Left renal cortex interstitium (tissue), 4 donors: ENCODE measurements at regions not wholly inside any gene's neighbourhood (a gene's known extent, or its start where the extent isn't known, plus 50 kb on each side); places are given as distances from the start of the nearest gene placed in this dataset.

Experiments
- DNase-seq, 4 donors: peaks; one replicate each; pipeline ENCODE4 v3.0.0-alpha.2; 2013; ENCODE audit warnings: low read depth in 4 of 4, low spot score in 2 of 4, missing footprints in 1 of 4

DNA sequence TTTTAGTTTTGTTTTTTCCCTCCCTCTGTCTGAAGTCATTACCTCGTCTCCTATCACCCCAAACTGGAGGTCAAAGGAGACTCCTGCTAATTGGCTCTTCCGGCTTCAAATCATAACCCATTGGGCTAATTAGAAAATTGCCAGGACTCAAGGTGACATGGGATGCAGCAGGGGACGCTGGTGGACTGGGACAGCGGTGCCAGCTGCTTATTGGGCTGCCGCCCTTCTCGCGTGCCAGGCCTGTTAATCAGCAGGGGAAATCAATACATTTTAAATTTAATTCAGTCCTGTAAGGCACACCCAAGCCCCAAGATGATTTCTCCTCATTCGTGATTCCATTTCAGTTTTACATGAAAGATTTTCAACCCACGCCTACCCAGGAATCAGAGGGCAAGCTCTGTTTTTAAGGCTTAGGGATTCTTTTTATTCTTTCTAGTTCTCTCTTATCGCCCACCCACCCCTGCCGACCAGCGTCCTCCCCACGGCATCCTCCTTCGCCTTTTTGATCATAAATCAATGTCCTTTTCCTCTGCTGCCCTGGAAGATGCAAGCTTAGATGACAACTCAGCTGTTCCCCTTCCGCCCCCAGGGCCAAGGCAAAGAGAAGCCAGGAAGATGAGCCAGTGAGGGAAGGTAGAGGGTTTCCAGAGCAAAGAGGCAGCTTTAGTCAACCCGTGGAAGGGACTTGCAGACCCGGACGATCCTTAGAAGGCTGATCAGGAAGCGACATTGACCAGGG, 329.6 kb downstream of the UACA start:
- no peak for DNase-seq

DNA sequence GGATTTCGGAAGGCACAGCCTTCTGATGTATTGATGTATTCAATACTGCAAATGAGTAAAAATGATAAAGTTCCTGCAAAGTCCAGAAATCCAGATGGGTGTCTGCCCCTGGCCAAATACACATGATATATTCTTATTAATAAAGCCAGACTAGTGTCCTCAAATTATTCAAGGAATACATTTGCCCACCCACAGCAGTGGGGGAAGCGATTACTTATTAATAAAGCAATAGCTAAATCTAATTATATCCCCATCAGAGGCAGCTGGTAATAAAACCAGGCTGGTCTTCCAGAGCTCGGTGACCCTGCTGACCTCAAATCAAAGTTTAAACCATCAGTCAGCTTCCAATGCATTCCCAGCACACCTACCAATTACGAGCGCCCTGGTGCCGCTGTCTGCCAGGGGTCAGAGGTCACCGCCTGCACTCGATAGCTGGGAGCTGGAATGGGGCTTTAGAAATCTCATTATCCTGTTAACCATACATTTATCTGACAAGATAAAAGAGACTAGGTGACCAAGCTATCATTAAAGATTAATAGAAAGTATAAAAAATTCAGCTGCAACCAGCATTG, 330.3 kb downstream of the UACA start:
- no peak for DNase-seq

DNA sequence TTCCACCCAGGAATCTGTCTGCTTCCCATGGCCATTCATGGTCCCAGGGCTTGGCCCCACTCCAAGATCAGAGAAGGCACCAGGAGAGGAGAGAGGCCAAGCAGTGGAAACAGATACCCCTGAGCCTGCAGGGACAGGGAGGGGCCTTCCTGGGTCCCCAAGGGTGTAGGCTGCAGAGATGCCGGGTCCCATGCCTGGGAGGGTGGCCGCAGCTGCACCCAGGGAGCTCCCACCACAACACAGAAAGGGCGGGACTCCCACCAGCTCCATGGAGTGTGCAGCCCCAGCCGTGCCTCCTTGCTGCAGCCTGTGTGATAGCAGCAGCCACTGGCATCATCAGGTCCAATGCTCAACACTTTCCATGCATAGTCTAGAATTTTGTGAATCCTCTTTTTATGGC, 331.5 kb downstream of the UACA start:
- no peak for DNase-seq

DNA sequence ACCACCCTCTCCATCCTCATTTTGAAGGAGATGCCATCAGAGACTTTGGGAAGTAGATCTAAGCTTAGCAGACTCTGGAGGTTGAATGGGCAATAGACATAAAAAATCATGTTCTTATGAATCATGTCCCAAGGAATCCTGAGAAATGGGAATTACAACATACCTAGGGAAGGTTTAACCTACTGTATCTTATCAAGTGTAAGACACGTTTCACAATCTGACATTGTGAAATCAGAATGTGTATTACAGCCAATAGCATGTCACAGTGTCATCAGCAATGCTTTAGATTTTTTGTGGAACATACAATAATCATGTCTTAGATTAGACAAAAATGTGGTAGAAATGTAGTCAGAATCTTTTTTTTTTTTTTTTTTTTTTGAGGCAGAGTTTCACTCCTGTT, 332.4 kb upstream of the TLE3 start:
- no peak for DNase-seq

DNA sequence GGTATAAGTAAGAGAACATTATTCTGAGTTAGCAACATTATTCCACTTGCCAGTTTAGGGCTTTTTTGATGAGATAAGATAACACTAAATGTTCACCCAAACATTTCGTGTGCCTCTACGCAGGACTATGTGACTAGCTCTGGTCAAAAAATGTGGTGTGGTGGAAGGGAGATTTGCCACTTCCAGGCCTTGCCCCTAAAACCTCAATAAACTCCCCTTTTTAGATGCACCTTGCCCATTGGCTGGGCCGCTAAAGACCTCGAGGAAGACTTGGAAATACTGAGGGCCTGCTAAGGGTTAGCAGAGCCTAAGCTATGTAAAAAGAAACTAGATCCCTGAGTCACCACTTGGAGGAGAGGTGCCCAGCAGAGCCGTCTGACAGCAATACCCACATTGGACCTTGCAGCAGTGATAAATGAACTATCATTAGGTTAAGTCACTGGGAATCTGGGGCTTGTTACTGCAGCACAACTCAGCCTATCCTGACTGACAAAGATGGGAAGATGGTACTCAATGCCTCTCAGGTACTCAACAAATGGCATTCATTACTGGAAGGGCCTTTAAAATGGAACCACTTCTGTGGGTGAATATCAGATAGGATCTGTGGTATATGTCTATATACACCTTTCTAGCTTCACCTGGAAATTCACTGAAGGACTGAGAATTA, 331.5 kb upstream of the TLE3 start:
- no peak for DNase-seq

DNA sequence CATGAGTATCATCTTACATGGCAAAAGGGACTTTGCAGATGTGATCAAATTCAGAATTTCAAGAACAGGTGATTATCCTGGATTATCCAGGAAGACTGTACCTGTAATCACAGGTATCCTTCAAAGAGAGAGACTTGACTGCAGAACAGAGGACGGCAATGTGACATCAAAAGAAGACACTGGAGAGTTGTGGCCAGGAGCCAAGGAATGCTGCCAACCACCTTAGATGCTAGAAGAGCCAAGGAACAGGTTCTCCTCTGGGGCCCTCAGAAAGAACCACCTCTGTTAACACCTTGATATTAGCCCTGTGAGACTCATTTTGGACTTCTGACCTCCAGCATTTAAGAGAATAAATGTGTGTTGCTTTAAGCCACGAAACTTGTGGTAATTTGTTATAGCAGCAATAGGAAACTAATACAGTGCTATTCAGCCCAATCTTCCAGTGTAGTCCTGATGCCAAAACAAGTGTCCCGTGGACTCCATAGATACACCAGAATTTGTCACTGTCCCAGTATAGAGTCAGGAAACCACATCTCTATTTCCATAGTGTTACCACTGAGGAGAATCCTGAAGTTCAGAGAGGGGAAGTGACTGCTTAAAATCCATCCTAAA, 330.6 kb upstream of the TLE3 start:
- no peak for DNase-seq

DNA sequence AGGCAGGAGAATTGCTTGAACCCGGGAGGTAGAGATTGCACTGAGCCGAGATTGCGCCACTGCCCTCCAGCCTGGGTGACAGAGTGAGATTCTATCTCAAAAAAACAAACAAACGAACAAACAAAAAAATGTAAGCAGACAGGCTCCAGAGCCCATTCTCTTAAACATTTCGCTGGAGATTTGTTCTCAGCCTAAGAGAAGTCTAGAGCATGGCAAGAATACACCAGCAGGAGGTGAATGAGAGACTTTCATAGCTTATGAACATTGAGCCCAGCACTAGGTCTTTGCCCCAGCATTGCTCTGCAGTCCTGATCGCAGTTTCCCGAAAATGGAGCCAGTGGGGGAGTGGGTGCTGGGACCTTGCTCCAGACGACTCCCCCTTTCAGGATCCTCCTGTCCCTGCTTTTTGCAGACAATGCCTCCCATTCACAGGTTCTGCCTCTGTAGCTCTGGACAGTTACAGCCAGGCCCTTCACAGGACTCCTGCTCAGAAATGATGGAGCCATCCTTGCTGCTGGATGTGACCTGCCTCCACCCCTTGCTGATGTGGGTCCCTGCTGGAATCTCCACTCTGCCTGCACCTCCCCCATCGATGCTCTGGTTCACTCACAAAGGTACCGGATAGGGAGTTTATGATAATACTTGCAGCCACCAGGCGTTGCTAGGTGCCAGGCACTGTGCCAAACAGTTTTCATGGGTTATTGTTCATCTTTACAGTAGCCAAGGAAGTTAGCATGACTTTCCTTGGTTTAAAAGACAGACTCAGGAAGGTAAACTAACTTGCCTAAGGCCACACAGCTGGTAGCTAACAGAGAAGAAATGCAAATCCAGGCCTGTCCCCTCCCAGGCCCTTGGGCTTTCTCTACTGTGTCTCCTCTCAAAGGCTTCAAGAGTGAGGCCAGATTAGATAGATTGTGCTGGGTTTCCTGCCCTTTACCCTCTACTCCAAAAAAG, 329.7 kb upstream of the TLE3 start:
- no peak for DNase-seq

DNA sequence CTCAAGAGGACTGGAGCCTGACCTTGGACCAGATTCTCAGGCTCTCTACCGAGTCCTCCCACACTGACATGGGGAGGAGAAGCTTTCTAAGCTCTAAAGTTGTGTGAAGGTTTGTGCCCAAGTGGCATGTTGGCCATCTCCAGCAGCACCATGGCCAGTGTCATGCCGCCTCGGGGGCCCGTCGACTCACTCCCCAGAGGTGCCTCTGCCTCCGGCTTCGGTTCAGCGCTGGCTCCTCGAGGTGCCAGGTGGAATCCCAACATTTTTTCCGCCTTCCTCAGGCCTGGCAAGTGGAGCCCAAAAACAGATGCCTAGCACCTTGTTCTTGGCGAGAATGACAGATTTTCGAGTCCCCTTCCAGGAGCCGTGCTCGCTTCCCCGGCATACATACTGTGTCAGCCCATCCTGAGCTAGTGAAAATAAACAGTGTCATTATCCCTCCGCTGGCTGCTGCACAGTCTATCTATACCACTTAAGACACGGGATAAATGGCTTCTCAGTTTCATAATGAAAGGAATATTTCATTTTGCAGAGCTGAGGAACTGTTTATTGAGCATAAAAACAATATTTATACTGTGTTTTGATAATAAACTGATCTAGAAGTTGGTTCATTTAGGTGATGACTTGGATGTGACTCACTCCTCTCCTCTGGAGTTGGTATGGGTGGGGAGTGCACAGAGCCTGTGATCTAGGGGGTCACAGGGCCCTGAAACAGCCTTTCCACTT, 328.5 kb upstream of the TLE3 start:
- no peak for DNase-seq

DNA sequence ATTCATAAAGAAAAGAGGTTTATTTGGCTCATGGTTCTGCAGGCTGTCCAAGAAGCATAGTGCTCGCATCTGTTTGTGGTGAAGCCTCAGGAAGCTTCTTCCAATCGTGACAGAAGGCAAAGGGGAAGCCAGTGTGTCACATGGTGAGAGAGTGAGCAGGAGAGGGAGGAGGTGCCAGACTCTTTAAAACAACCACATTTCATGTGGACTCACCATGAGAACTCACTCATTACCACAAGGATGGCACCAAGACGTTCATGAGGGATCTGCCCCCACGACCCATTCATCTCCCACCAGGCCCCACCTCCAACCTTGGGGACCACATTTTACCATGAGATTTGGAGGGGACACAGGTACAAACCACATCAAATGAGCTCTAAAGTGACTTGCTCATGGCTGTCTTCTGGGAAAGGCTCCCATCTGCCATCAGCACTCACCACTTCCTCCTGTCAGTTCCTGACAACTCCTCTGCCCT, 327.3 kb upstream of the TLE3 start:
- no peak for DNase-seq

DNA sequence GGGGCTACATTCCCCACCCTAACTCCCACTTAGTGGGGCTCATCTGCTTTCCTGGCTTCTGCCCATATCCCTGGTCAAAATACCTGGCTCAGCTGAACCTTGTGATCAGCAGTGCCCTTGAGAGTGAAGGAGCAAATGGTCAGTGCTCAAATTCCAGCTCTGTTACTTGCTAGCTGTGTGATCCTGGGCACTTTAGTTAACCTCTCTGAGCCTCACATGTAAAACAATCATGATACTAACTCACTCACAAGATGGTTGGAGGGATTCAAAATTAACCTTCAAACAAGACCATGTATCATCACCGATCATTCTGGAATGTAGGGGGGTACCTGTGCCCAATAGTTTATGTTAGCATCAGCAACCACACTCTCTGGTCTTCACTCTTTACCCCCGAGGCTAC, 325.6 kb upstream of the TLE3 start:
- DNase-seq, result no peak

DNA sequence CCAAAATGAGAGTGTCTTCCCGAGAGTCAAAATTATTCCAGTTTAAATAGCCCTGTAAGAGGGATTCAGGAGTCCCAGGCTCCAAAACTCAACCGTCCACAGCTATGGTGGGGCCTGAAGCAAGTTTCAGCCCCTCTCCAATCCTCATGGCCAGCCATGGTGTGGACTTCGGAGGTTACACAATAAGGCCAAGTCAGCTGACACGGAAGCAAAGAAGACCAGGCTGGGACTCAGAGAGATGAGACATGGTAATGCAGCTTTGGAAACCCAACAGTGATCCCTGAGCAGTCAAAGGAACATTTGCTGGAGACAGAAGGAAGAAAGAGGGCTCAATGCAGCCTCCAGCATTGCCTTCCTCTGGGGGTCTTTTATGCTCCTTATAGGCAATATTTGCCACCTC, 324.6 kb upstream of the TLE3 start:
- DNase-seq, result no peak

DNA sequence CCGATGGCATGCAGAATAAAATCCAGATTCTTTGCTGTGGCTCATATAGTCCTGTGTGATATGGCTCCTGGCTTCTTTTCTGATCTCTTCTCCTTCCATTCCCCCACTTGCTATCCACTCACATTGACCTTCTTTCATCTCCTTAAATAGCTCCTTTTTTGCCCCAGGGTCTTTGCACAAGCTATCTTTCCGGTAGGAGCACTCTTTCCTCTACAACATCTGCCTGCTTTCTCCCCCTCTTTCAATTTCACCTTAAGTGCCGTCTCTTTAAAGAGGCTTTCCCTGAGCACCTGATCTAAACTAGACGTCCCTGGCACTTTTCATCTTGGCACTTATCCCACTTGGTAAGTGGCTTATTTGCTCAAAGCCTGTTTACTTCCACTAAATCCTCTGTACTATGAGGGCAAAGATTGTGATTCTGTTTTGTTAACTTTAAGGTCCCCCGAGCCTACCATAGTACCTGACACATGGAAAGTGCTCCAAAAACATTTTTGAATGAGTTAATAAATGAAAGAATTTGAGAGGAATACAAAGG, 323.3 kb upstream of the TLE3 start:
- no peak for DNase-seq

DNA sequence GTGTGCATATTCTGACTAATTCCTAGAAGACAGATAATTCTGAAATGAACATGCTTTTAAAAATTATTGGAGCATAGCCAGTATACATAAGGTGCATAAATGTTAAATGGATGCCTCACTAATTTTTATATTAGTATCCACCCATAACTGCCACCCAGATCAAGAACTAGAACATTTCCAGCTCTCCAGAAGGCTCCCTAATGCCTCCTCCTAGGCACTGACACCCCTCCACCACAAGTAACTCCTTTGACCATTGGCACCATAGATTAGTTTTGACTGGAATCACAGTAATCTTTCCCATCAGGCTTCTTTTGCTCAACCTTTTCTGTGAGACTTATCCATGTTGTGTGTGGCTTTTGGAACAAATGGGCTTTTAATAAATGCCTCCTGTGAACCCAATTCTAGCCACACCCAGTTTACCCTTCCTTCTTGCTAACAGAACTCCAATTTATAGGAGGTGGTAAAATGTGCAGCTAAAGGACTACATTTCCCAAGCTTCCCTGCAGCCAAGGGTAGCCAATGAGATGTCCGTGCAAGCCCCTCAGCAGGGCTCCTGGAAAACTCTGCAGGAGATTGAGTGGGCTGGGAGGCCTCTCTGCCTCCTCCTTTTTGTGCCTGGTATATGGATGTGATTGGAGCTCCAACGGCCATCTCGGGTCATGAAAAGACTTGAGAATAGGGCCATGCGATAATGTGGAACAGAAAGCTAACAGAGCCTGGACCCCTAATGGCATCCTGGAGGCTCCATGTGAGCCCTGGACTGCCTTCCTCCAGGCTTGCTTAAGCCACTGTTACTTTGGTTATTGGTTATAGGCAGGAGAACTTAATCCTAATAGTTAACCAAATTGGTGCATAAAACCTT, 322.6 kb upstream of the TLE3 start:
- no peak for DNase-seq

DNA sequence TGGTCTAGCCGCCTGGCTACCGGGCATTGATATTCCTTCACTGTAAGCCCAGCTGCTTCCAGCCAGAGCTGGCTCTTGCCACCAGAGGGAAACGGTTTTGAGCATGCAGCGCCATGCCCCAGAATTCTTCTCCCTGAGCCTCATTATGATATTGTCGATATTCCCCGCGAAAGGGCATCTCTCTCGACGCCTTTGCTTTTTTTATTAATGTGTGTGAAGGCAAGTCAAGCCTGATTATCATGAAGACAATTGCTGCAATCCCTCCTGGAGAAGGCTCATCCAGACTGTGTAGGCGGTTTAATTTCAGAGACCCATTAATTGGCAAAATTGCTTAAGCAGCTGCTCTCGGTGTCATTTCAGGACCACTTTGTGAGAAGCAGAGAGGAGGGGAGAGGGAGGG, 321.2 kb upstream of the TLE3 start:
- no peak for DNase-seq

DNA sequence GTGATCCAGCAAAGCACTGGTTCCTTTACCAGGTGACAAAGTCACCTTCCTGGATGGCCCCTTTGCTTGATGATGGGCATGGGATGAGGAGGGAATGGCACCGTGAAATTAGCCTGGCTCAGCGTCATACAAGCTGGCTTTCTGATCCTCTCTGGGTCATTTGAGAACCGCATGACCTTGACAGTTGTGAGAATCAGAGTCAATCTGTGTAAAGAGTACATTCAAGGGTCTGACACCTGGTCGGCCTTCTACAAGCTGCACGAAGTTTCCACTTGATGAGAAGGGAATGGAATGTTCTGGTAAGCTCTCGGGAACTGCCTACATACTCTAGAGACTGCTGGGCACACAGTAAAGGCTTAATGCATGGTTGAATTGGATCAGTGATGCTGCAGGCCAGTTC, 319.8 kb upstream of the TLE3 start:
- no peak for DNase-seq

DNA sequence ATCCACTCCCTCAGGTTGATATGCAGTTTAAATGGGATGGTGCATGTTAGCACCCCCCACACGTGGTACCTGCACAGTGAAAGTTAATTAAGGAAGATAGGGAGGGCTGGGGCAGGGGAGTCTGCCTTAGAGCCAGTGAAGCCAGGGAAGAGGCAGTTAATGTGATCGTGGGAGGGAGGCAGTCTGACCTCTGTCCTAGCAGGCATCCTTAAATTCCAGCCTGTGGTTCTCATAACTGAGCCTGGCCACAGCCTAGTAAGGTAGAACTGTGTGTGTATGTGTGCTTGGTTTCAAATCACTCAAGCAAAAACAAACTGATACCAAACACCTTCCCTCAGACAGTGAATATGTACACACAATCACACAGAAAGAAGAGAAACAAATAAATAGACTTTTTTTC, 319.1 kb upstream of the TLE3 start:
- no peak for DNase-seq

DNA sequence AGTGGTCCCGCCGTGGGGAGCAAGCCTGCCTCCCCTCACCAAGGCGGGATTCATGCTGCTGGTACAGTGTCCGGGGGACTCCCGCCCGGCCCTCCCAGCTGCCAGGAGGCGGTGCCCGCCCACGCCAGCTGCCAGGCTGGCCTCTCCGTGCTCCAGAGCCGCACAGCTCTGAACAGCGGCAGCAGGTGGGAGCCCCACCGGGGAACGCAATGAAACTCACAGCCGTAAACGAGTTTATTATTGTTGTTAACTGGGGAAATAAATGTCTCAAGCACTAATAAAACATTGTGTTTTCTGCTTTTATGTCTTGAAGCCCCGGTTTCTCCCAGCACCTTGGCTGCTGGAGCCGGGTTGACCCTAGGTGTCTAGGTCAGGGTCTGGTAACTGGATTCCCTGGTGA, 317.7 kb upstream of the TLE3 start:
- DNase-seq, result no peak

DNA sequence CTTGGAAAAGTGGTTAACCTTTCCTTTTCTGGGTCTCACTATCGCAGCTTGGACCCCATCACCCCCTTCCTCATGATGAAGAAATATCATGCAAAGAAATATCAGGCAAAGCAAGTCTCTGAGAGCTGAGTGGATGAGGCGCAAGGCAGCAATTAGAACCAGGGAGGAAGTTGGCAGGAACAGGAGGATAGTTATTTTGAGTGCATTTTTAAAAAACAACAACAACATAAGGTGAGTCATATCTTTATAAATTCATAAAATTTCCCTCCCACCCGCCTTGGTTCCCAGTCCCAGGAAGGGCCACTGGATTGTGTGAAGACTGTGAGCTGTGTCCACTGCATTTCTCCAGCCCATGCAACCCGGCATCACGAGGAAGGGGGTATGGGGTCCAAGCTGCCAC, 316.9 kb upstream of the TLE3 start:
- DNase-seq, result no peak

DNA sequence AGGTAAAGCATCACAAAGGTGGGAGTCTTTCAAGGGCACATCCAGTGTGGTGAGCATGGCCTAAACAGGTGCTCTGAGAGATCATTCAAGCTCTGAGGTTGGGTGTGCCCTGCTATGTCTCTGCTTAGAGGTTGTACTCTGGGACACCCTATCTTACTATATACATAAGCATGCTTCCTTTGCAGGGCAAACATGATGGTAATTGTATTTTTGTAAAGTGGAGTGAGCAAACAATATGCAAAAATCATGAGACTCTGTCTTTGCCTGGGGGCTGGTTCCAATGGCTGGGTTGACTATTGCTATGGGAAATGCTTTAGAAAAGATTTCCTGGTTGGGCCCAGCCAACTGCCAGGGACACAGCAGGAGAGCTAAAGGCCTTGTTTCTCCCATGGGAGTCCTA, 315.1 kb upstream of the TLE3 start:
- DNase-seq, result no peak
